ENCODE measurements at regions not wholly inside any gene's neighbourhood (a gene's known extent, or its start where the extent isn't known, plus 50 kb on each side); places are given as distances from the start of the nearest gene placed in this dataset.

GRCh38 chr7:129366-130221, 62.8 kb upstream of the FAM20C start (continued):
- TF ChIP-seq, protein P1, sequence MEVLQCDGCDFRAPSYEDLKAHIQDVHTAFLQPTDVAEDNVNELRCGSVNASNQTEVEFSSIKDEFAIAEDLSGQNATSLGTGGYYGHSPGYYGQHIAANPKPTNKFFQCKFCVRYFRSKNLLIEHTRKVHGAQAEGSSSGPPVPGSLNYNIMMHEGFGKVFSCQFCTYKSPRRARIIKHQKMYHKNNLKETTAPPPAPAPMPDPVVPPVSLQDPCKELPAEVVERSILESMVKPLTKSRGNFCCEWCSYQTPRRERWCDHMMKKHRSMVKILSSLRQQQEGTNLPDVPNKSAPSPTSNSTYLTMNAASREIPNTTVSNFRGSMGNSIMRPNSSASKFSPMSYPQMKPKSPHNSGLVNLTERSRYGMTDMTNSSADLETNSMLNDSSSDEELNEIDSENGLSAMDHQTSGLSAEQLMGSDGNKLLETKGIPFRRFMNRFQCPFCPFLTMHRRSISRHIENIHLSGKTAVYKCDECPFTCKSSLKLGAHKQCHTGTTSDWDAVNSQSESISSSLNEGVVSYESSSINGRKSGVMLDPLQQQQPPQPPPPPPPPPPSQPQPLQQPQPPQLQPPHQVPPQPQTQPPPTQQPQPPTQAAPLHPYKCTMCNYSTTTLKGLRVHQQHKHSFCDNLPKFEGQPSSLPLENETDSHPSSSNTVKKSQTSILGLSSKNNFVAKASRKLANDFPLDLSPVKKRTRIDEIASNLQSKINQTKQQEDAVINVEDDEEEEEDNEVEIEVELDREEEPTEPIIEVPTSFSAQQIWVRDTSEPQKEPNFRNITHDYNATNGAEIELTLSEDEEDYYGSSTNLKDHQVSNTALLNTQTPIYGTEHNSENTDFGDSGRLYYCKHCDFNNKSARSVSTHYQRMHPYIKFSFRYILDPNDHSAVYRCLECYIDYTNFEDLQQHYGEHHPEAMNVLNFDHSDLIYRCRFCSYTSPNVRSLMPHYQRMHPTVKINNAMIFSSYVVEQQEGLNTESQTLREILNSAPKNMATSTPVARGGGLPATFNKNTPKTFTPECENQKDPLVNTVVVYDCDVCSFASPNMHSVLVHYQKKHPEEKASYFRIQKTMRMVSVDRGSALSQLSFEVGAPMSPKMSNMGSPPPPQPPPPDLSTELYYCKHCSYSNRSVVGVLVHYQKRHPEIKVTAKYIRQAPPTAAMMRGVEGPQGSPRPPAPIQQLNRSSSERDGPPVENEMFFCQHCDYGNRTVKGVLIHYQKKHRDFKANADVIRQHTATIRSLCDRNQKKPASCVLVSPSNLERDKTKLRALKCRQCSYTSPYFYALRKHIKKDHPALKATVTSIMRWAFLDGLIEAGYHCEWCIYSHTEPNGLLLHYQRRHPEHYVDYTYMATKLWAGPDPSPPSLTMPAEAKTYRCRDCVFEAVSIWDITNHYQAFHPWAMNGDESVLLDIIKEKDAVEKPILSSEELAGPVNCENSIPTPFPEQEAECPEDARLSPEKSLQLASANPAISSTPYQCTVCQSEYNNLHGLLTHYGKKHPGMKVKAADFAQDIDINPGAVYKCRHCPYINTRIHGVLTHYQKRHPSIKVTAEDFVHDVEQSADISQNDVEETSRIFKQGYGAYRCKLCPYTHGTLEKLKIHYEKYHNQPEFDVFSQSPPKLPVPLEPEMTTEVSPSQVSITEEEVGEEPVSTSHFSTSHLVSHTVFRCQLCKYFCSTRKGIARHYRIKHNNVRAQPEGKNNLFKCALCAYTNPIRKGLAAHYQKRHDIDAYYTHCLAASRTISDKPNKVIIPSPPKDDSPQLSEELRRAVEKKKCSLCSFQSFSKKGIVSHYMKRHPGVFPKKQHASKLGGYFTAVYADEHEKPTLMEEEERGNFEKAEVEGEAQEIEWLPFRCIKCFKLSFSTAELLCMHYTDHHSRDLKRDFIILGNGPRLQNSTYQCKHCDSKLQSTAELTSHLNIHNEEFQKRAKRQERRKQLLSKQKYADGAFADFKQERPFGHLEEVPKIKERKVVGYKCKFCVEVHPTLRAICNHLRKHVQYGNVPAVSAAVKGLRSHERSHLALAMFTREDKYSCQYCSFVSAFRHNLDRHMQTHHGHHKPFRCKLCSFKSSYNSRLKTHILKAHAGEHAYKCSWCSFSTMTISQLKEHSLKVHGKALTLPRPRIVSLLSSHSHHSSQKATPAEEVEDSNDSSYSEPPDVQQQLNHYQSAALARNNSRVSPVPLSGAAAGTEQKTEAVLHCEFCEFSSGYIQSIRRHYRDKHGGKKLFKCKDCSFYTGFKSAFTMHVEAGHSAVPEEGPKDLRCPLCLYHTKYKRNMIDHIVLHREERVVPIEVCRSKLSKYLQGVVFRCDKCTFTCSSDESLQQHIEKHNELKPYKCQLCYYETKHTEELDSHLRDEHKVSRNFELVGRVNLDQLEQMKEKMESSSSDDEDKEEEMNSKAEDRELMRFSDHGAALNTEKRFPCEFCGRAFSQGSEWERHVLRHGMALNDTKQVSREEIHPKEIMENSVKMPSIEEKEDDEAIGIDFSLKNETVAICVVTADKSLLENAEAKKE (CRISPR knock-in tag; IDR thresholded peaks at IDR 0.05) = no peak
- TF ChIP-seq JUNB (IDR thresholded peaks at IDR 0.05; ENCODE audit: unreplicated experiment) = no peak

DNA sequence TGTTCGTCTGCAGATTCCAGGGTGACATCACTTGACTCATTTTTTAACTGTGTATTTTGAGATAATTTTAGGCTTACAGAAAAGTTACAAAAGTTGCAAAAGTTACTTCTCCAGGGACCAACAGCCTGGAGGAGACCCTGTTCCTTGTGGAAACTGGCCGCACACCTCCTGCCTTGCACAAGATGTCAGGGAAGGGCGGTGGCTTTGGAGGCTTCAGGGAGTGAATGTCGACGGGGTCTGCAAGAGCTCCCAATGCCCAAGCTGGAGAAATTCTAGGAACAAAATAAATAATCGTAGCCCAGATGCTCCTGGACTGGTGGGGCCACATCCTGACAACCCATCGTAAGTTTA, 62.2 kb upstream of the FAM20C start:
- Histone ChIP-seq H3K36me3 (ENCODE audit: insufficient read depth) (no peaks in the 10 kb centered on the region), H3K9me2 (ENCODE audit: insufficient read depth) (no peaks in the 10 kb centered on the region), H2AFZ (no peak overlapping the region), H3K79me2 (replicated peaks; ENCODE audit: insufficient read depth) (no peaks in the 10 kb centered on the region), H3K27ac (ENCODE audit: low read depth) (no peak overlapping the region), H3K4me1 (ENCODE audit: insufficient read depth) (no peaks in the 10 kb centered on the region), H3F3A (replicated peaks; ENCODE audit: low read depth) (no peaks in the 10 kb centered on the region), H3K4me2 (no peak overlapping the region), H4K20me1 (replicated peaks; ENCODE audit: insufficient read depth) (no peaks in the 10 kb centered on the region), H3K4me3 (no peak overlapping the region), H3K27me3 (ENCODE audit: insufficient read depth) (no peaks in the 10 kb centered on the region)
- no peak for DNase-seq (ENCODE audit: low spot score)
- H3K36me3 Mint-ChIP-seq (ENCODE audit: low read depth) = no peaks in the 10 kb centered on the region
- TF ChIP-seq ZNF114 (CRISPR knock-in tag; IDR thresholded peaks at IDR 0.05) = no peak
- peaks cover 6% of the 10 kb centered on the region; the same call in 2 of the 3 replicates for H3K4me1 Mint-ChIP-seq
- H3K27me3 Mint-ChIP-seq (ENCODE audit: insufficient read depth, low read depth, poor library complexity) = peaks cover 10% of the 10 kb centered on the region
- H3K4me3 Mint-ChIP-seq = no peak overlapping the region
- no peak for ATAC-seq
- H3K9me3 Mint-ChIP-seq = no peaks in the 10 kb centered on the region
- H3K27ac Mint-ChIP-seq = no peak overlapping the region

Measured in GM23338 (cell line).